ENCODE measurements at regions not wholly inside any gene's neighbourhood (a gene's known extent, or its start where the extent isn't known, plus 50 kb on each side); places are given as distances from the start of the nearest gene placed in this dataset.
A peak's percentile ranks its signal among the peaks of the same experiment; 100 is the strongest.

DNA sequence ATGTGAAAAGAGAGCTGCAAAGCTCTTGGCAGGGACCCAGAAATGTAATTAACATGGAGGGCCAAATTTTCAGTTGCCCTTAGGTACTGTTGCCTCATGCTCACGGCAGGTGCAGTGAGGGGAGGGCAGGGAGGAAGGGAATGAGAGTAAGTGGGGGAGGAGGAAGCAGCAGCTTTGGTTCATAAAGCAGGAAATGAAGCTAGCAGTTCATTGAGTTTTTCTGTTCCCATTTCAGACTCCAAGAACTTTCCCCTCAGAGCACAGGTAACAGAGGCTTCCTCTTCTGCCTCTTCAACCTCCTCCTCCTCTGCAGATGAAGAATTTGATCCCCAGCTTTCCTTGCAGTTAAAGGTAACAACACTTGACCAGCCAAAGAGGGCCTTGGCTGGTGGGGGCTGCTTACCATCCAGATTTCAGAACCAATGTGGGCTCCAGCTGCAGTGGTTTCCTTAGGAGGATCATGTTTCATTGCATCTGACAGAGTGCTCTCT is 57.9 kb upstream of the PARVA start:
- DNase-seq (ENCODE audit: low spot score) = peak; percentile 23
- Histone ChIP-seq H3K79me2 (no peaks in the 10 kb centered on the region), H3K27me3 (no peaks in the 10 kb centered on the region), H3K4me3 (no peak overlapping the region), H3K27ac (peak overlapping the region; percentile 82), H4K20me1 (ENCODE audit: insufficient read depth, poor library complexity, severe bottlenecking) (no peaks in the 10 kb centered on the region), H3K36me3 (replicated peaks; ENCODE audit: insufficient read depth, low read depth) (no peaks in the 10 kb centered on the region), H3K9me3 (ENCODE audit: low read depth) (no peaks in the 10 kb centered on the region), H3K4me2 (peak overlapping the region; percentile 46), H2AFZ (no peak overlapping the region), H3K9me2 (replicated peaks; ENCODE audit: insufficient read depth) (no peaks in the 10 kb centered on the region), H3K4me1 (ENCODE audit: insufficient read depth) (peaks cover 6% of the 10 kb centered on the region)
- WGBS (ENCODE audit: low lambda C conversion rate, missing lambda C conversion rate) = 29% methylated on average over 1 of the region's 1 CpG
- TF ChIP-seq EZH2 (IDR thresholded peaks at IDR 0.05; ENCODE audit: borderline replicate concordance) = no peak
- TF ChIP-seq EZH2phosphoT487 (IDR thresholded peaks at IDR 0.05; ENCODE audit: low read depth, severe bottlenecking, unreplicated experiment) = no peak
- TF ChIP-seq, protein P1, sequence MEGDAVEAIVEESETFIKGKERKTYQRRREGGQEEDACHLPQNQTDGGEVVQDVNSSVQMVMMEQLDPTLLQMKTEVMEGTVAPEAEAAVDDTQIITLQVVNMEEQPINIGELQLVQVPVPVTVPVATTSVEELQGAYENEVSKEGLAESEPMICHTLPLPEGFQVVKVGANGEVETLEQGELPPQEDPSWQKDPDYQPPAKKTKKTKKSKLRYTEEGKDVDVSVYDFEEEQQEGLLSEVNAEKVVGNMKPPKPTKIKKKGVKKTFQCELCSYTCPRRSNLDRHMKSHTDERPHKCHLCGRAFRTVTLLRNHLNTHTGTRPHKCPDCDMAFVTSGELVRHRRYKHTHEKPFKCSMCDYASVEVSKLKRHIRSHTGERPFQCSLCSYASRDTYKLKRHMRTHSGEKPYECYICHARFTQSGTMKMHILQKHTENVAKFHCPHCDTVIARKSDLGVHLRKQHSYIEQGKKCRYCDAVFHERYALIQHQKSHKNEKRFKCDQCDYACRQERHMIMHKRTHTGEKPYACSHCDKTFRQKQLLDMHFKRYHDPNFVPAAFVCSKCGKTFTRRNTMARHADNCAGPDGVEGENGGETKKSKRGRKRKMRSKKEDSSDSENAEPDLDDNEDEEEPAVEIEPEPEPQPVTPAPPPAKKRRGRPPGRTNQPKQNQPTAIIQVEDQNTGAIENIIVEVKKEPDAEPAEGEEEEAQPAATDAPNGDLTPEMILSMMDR (IDR thresholded peaks at IDR 0.05; ENCODE audit: poor library complexity) = no peak

DNA sequence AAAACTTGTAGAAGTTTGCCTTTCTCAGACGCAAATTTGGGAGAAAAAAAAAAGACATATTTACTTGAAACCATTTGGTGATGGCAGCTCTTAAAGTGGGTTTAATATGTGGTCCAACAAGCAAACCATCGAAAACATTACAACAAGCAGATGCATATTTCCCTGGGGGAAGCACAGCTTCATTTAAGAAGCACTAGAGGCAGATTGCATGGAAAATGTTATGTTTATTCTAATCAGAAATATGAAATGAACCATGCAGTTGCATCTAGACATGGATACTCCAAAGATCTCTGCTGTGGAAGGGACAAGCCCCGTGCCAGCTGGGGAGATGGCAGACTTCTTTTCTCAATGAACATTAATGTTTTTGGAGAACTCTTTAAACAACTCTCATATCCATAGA is 57.4 kb upstream of the PARVA start:
- DNase-seq (ENCODE audit: low spot score) = no peak
- no peaks in the 10 kb centered on the region for H3K36me3 ChIP-seq (replicated peaks; ENCODE audit: insufficient read depth, low read depth)
- peak overlapping the region; percentile 82 for H3K27ac ChIP-seq

DNA sequence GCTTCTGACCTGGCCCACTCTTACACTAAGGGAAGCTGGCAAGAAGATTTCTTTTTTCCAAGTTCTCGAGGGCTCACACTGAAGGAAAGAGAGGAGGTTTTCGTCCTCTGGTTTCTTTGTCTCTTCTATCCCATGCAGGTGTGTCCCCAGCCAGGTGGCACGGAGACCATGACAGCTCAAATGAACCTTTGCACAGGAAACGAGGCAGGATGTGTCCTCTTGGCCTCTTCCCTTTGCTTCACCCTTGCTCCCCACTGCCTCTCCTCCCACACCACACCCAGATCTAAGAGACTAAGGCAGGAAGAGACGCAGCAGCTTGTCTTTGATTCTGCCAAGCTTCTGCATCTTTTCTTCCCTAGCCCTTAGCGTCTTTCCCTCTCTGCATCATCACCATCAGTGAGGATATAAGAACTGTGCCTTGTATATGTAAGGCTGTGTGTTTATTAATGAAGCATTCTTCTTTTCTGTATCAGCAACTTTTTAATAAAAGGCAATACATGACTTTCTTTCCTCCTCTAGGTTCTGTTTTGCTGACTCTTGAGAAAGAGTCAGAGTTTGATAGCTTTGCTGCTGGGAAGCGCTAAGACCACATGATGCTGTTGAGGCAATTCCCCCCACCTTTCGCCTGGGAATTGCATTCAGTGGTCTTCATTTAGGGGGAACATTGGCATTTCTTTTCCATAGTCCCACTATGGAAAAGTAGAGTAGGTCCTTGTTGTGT is 56.0 kb upstream of the PARVA start:
- DNase-seq (ENCODE audit: low spot score) = no peak
- no peaks in the 10 kb centered on the region for H3K9me2 ChIP-seq (replicated peaks; ENCODE audit: insufficient read depth)
- 84% methylated on average over 8 of the region's 8 CpGs for WGBS (ENCODE audit: low lambda C conversion rate, missing lambda C conversion rate)
- no peaks in the 10 kb centered on the region for H3K36me3 ChIP-seq (replicated peaks; ENCODE audit: insufficient read depth, low read depth)
- peaks cover 6% of the 10 kb centered on the region for H3K4me1 ChIP-seq (ENCODE audit: insufficient read depth)
- H3K27me3 ChIP-seq = no peaks in the 10 kb centered on the region
- no peak overlapping the region for H2AFZ ChIP-seq
- peak overlapping the region; percentile 82 for H3K27ac ChIP-seq
- H3K9me3 ChIP-seq (ENCODE audit: low read depth) = no peaks in the 10 kb centered on the region
- H3K4me2 ChIP-seq = no peak overlapping the region
- no peaks in the 10 kb centered on the region for H3K79me2 ChIP-seq
- TF ChIP-seq EZH2phosphoT487 (IDR thresholded peaks at IDR 0.05; ENCODE audit: low read depth, severe bottlenecking, unreplicated experiment) = no peak
- TF ChIP-seq, protein P1 (IDR thresholded peaks at IDR 0.05; ENCODE audit: poor library complexity) = no peak
- TF ChIP-seq EZH2 (IDR thresholded peaks at IDR 0.05; ENCODE audit: borderline replicate concordance) = no peak
- no peak overlapping the region for H3K4me3 ChIP-seq
- no peaks in the 10 kb centered on the region for H4K20me1 ChIP-seq (ENCODE audit: insufficient read depth, poor library complexity, severe bottlenecking)

More for the DNA sequence above, 57.4 kb upstream of the PARVA start:
- Histone ChIP-seq H3K4me3 (no peak overlapping the region), H3K4me2 (peak overlapping the region; percentile 46), H4K20me1 (ENCODE audit: insufficient read depth, poor library complexity, severe bottlenecking) (no peaks in the 10 kb centered on the region), H2AFZ (no peak overlapping the region), H3K9me2 (replicated peaks; ENCODE audit: insufficient read depth) (no peaks in the 10 kb centered on the region), H3K9me3 (ENCODE audit: low read depth) (no peaks in the 10 kb centered on the region), H3K79me2 (no peaks in the 10 kb centered on the region), H3K4me1 (ENCODE audit: insufficient read depth) (peaks cover 6% of the 10 kb centered on the region), H3K27me3 (no peaks in the 10 kb centered on the region)
- WGBS (ENCODE audit: low lambda C conversion rate, missing lambda C conversion rate) = 43% methylated on average over 3 of the region's 3 CpGs
- TF ChIP-seq EZH2 (IDR thresholded peaks at IDR 0.05; ENCODE audit: borderline replicate concordance) (no peak), EZH2phosphoT487 (IDR thresholded peaks at IDR 0.05; ENCODE audit: low read depth, severe bottlenecking, unreplicated experiment) (no peak)
- TF ChIP-seq, protein P1 (IDR thresholded peaks at IDR 0.05; ENCODE audit: poor library complexity) = no peak

Data from hepatocyte (in vitro differentiated cells).